ENCODE measurements at regions not wholly inside any gene's neighbourhood (a gene's known extent, or its start where the extent isn't known, plus 50 kb on each side); places are given as distances from the start of the nearest gene placed in this dataset.

DNA sequence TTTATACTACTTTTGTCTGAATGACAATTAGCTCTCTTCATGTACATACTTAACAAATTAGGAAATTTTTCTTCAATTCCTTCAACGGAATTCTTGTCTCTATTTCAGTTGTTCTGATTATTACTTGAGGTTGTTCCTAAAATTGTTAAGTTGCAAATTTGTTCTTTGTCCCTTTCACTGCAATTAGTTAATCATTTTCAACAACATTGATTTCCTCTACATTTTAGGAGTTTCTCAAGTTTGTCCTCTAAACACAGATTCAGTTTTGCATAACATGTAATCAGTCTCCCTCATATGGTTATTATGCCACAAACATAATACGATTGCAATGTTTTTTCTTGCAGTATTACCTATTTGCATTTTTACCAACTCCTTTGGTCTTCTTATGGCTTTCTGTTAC is 283.5 kb downstream of the SV2B start:
- intact Hi-C loops (cut with DNase I): no loop called here
- no peak overlapping the region for H3K27ac ChIP-seq
- H3K36me3 ChIP-seq: no peaks in the 10 kb centered on the region
- no peaks in the 10 kb centered on the region for H3K27me3 ChIP-seq
- no peaks in the 10 kb centered on the region for H3K4me1 ChIP-seq
- DNase-seq: no peak
- no peak overlapping the region for H3K4me3 ChIP-seq
- TF ChIP-seq, protein P1, sequence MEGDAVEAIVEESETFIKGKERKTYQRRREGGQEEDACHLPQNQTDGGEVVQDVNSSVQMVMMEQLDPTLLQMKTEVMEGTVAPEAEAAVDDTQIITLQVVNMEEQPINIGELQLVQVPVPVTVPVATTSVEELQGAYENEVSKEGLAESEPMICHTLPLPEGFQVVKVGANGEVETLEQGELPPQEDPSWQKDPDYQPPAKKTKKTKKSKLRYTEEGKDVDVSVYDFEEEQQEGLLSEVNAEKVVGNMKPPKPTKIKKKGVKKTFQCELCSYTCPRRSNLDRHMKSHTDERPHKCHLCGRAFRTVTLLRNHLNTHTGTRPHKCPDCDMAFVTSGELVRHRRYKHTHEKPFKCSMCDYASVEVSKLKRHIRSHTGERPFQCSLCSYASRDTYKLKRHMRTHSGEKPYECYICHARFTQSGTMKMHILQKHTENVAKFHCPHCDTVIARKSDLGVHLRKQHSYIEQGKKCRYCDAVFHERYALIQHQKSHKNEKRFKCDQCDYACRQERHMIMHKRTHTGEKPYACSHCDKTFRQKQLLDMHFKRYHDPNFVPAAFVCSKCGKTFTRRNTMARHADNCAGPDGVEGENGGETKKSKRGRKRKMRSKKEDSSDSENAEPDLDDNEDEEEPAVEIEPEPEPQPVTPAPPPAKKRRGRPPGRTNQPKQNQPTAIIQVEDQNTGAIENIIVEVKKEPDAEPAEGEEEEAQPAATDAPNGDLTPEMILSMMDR (IDR thresholded peaks at IDR 0.05): no peak
- H3K9ac ChIP-seq (ENCODE audit: low read depth in 2 of 2, low read length in 2 of 2): no peak overlapping the region
- H3K9me3 ChIP-seq: no peaks in the 10 kb centered on the region

DNA sequence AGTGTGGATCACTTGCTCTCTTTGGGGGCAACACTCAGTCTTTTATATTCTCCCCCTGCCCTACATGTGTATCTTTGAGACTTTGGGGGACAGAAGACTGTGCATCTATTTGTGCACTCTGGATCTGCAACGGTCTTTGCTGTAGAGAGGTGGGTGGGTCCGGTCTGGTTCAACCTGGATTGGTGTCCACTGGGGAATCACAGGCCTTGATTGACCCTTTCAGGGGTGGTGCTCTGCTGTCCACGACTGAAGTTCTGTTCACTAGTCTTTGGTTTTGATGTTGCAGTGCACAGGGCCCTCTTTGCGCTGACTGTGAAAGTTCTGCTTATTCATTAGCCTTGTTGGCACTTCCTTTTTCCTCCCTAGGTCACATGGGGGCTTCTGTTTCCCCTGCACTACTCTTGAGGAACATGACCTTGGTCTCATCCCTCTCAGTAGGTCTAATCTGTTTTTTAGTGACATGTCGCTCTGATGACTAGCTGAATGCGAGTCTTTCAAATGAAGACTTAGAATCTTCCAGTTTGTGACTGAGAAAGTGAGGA is 284.2 kb downstream of the SV2B start:
- Histone ChIP-seq H3K4me1 (no peaks in the 10 kb centered on the region), H3K9ac (ENCODE audit: low read depth in 2 of 2, low read length in 2 of 2) (no peak overlapping the region), H3K36me3 (no peaks in the 10 kb centered on the region), H3K27ac (no peak overlapping the region), H3K4me3 (no peak overlapping the region), H3K27me3 (no peaks in the 10 kb centered on the region), H3K9me3 (no peaks in the 10 kb centered on the region)
- intact Hi-C loops (cut with DNase I): no loop called here
- TF ChIP-seq, protein P1 (IDR thresholded peaks at IDR 0.05): no peak
- DNase-seq: no peak

DNA sequence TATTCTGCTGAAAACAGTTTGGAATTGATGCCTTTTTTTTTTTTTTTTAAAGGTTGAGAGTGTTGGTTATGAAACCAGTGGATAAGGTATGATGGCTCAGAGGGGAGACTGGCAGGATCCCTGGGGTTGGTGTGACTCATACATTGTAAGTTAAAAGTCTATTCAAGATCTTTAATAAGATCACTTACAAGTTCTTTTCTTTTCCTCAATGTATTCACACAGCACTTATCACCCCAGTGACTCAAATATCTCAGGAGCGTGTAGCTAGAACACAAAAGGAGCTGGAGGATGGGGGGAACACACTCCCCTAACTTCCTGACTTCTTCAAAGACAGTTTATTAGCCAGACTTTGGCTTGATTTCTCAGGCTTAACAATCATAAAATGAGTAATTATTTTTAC is 285.3 kb downstream of the SV2B start:
- TF ChIP-seq, protein P1 (IDR thresholded peaks at IDR 0.05): no peak
- Histone ChIP-seq H3K36me3 (no peaks in the 10 kb centered on the region), H3K27me3 (no peaks in the 10 kb centered on the region), H3K27ac (no peak overlapping the region), H3K4me3 (no peak overlapping the region), H3K9me3 (no peaks in the 10 kb centered on the region), H3K4me1 (no peaks in the 10 kb centered on the region), H3K9ac (ENCODE audit: low read depth in 2 of 2, low read length in 2 of 2) (no peak overlapping the region)
- intact Hi-C loops (cut with DNase I): no loop called here
- DNase-seq: no peak

DNA sequence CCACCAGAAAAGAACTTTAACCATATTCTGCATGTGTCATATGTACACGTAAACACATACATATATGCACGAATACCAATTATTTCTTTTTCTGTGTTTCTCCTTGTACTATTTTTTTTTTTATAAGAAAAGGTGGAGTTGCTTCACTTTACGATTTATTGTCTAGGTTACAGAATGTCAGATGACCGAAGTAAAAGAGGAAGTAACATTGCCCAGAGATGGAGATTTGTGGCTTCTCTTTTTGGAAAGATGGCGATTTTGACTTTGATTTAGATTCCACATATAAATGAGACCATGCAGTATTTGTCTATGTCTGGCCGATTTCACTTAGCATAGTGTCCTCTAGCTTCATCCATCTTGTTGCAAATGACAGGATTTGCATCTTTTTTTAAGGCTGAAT is 293.1 kb downstream of the SV2B start:
- no peaks in the 10 kb centered on the region for H3K4me1 ChIP-seq
- no peak overlapping the region for H3K9ac ChIP-seq (ENCODE audit: low read depth in 2 of 2, low read length in 2 of 2)
- no peak overlapping the region for H3K4me3 ChIP-seq
- no peak for DNase-seq
- H3K27ac ChIP-seq: no peak overlapping the region
- no peaks in the 10 kb centered on the region for H3K36me3 ChIP-seq
- intact Hi-C loops (cut with DNase I): no loop called here
- H3K9me3 ChIP-seq: no peaks in the 10 kb centered on the region
- TF ChIP-seq, protein P1 (IDR thresholded peaks at IDR 0.05): no peak
- no peaks in the 10 kb centered on the region for H3K27me3 ChIP-seq

DNA sequence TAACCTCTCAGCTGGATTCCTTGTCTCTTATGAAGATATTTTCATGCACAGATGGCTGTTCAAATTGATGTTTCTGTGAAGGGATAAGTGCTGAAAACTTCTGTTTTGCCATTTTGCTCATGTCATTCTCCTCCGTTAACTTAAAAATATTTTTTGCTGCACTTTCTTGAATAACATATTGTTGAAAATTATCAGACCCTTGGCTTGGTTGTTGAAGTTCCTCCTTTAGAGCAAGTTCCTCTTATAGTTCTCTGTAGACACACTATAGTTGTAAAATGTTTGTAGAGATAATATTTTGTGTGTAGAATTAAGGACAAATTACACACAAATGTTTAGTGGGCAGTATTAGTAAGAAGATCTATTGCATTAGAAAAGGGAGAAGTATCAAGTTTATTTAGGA is 300.4 kb downstream of the SV2B start:
- Histone ChIP-seq H3K4me1 (no peaks in the 10 kb centered on the region), H3K9me3 (no peaks in the 10 kb centered on the region), H3K27me3 (no peaks in the 10 kb centered on the region), H3K4me3 (no peak overlapping the region), H3K27ac (no peak overlapping the region), H3K9ac (ENCODE audit: low read depth in 2 of 2, low read length in 2 of 2) (no peak overlapping the region), H3K36me3 (no peaks in the 10 kb centered on the region)
- TF ChIP-seq, protein P1 (IDR thresholded peaks at IDR 0.05): no peak
- intact Hi-C loops (cut with DNase I): no loop called here
- no peak for DNase-seq
